ENCODE measurements at regions not wholly inside any gene's neighbourhood (a gene's known extent, or its start where the extent isn't known, plus 50 kb on each side); places are given as distances from the start of the nearest gene placed in this dataset.

- no peak for DNase-seq (ENCODE audit: low read depth, low spot score)
- H3K79me2 ChIP-seq (ENCODE audit: insufficient read depth, low read length), result no peaks in the 10 kb centered on the region
- ChIA-PET POLR2A (no interaction called here), CTCF (no interaction called here), RAD21 (ENCODE audit: low non-redundant PET in 1 of 2, low total read pairs in 2 of 2, uncharacterized antibody in 2 of 2, unreplicated experiment in 2 of 2) (no interaction called here)
- ATAC-seq, result no peak
- no peak overlapping the region for H2AFZ ChIP-seq (ENCODE audit: low read depth, low read length, poor library complexity, severe bottlenecking)
- H4K20me1 ChIP-seq (ENCODE audit: insufficient read depth), result no peaks in the 10 kb centered on the region
- H3K36me3 ChIP-seq (ENCODE audit: control insufficient read depth in 1 of 2, insufficient read depth in 2 of 2, low read length in 2 of 2), result no peaks in the 10 kb centered on the region
- H3K4me2 ChIP-seq (ENCODE audit: low read length), result no peak overlapping the region
- no peak for TF ChIP-seq FOSL1 (IDR thresholded peaks at IDR 0.05; ENCODE audit: low read depth)
- no peak for TF ChIP-seq ATF3 (IDR thresholded peaks at IDR 0.05)
- no peak for TF ChIP-seq RAD21 (IDR thresholded peaks at IDR 0.05; ENCODE audit: low read depth)
- no peak for TF ChIP-seq ZNF274 (IDR thresholded peaks at IDR 0.05; ENCODE audit: low read depth, low read length)
- no peak for TF ChIP-seq EZH2phosphoT487 (IDR thresholded peaks at IDR 0.05; ENCODE audit: borderline replicate concordance)
- no peak for TF ChIP-seq CEBPB (IDR thresholded peaks at IDR 0.05; ENCODE audit: low read depth)
- TF ChIP-seq SIN3A (IDR thresholded peaks at IDR 0.05; ENCODE audit: low read depth), result no peak
- TF ChIP-seq, protein P1, sequence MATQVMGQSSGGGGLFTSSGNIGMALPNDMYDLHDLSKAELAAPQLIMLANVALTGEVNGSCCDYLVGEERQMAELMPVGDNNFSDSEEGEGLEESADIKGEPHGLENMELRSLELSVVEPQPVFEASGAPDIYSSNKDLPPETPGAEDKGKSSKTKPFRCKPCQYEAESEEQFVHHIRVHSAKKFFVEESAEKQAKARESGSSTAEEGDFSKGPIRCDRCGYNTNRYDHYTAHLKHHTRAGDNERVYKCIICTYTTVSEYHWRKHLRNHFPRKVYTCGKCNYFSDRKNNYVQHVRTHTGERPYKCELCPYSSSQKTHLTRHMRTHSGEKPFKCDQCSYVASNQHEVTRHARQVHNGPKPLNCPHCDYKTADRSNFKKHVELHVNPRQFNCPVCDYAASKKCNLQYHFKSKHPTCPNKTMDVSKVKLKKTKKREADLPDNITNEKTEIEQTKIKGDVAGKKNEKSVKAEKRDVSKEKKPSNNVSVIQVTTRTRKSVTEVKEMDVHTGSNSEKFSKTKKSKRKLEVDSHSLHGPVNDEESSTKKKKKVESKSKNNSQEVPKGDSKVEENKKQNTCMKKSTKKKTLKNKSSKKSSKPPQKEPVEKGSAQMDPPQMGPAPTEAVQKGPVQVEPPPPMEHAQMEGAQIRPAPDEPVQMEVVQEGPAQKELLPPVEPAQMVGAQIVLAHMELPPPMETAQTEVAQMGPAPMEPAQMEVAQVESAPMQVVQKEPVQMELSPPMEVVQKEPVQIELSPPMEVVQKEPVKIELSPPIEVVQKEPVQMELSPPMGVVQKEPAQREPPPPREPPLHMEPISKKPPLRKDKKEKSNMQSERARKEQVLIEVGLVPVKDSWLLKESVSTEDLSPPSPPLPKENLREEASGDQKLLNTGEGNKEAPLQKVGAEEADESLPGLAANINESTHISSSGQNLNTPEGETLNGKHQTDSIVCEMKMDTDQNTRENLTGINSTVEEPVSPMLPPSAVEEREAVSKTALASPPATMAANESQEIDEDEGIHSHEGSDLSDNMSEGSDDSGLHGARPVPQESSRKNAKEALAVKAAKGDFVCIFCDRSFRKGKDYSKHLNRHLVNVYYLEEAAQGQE (IDR thresholded peaks at IDR 0.05; ENCODE audit: low read depth), result no peak
- no peak for TF ChIP-seq POLR2A (IDR thresholded peaks at IDR 0.05; ENCODE audit: borderline replicate concordance, extremely low read depth, insufficient read depth, insufficient read length)
- TF ChIP-seq CBX3 (IDR thresholded peaks at IDR 0.05; ENCODE audit: low read depth), result no peak
- no peak for TF ChIP-seq JUND (IDR thresholded peaks at IDR 0.05)
- TF ChIP-seq TCF7L2 (IDR thresholded peaks at IDR 0.05; ENCODE audit: borderline replicate concordance, extremely low read depth, insufficient read depth, insufficient read length), result no peak
- TF ChIP-seq YY1 (IDR thresholded peaks at IDR 0.05; ENCODE audit: extremely low read depth, insufficient replicate concordance, low read depth, low read length), result no peak
- TF ChIP-seq EZH2 (IDR thresholded peaks at IDR 0.05), result no peak
- TF ChIP-seq SRF (IDR thresholded peaks at IDR 0.05; ENCODE audit: low read depth), result no peak
- TF ChIP-seq ZFX (IDR thresholded peaks at IDR 0.05), result no peak
- TF ChIP-seq POLR2AphosphoS5 (IDR thresholded peaks at IDR 0.05; ENCODE audit: low read depth, low read length), result no peak
- TF ChIP-seq, protein P2, sequence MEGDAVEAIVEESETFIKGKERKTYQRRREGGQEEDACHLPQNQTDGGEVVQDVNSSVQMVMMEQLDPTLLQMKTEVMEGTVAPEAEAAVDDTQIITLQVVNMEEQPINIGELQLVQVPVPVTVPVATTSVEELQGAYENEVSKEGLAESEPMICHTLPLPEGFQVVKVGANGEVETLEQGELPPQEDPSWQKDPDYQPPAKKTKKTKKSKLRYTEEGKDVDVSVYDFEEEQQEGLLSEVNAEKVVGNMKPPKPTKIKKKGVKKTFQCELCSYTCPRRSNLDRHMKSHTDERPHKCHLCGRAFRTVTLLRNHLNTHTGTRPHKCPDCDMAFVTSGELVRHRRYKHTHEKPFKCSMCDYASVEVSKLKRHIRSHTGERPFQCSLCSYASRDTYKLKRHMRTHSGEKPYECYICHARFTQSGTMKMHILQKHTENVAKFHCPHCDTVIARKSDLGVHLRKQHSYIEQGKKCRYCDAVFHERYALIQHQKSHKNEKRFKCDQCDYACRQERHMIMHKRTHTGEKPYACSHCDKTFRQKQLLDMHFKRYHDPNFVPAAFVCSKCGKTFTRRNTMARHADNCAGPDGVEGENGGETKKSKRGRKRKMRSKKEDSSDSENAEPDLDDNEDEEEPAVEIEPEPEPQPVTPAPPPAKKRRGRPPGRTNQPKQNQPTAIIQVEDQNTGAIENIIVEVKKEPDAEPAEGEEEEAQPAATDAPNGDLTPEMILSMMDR (IDR thresholded peaks at IDR 0.05 in 2 of 3, conservative IDR thresholded peaks at IDR 0.05 in 1 of 3; ENCODE audit: borderline replicate concordance in 1 of 3, insufficient read depth in 1 of 3, low read depth in 2 of 3, low read length in 2 of 3), result no peak
- TF ChIP-seq SP1 (IDR thresholded peaks at IDR 0.05; ENCODE audit: low read depth), result no peak
- TF ChIP-seq ELF1 (IDR thresholded peaks at IDR 0.05; ENCODE audit: borderline replicate concordance, low read depth), result no peak
- no TSS peak for BruUV-seq (replicated peaks)
- H3K27me3 ChIP-seq (ENCODE audit: insufficient read depth, low read length), result no peaks in the 10 kb centered on the region
- no peak overlapping the region for H3K27ac ChIP-seq (ENCODE audit: low read depth, low read length)
- intact Hi-C loops (cut with micrococcal nuclease), result no loop called here
- no peak overlapping the region for H3K4me3 ChIP-seq (replicated peaks in 1 of 2; ENCODE audit: low read depth in 1 of 2, low read length in 2 of 2)
- H3K9ac ChIP-seq (ENCODE audit: low read length), result no peak overlapping the region
- no peaks in the 10 kb centered on the region for H3K9me2 ChIP-seq (ENCODE audit: insufficient read depth)
- H3K9me3 ChIP-seq (ENCODE audit: control insufficient read depth in 1 of 2, insufficient read depth in 1 of 2, low read depth in 1 of 2, low read length in 2 of 2), result 0 out of 4 replicates have a peak, but pooled peaks cover 0 to 4% of the 10 kb centered on the region in 2 experiments
- no peaks in the 10 kb centered on the region for H3K4me1 ChIP-seq (ENCODE audit: control insufficient read depth in 1 of 2, insufficient read depth in 2 of 2, low read length in 2 of 2)
These were observed 528.4 kb upstream of the RGMA start for GRCh38 chr15:93617443-93617842.
